ENCODE measurements at regions not wholly inside any gene's neighbourhood (a gene's known extent, or its start where the extent isn't known, plus 50 kb on each side); places are given as distances from the start of the nearest gene placed in this dataset.
"Not testable (repeated sequence)": the region's sequence is repeated elsewhere in the genome, so short reads cannot be mapped to it uniquely, and the experiment has no call there.

- Histone ChIP-seq H3K9me3 (ENCODE audit: low read length) (no peaks in the 10 kb centered on the region), H3K4me2 (ENCODE audit: low read length) (no peak overlapping the region), H3K9me2 (replicated peaks; ENCODE audit: low read length) (no peaks in the 10 kb centered on the region), H3K36me3 (ENCODE audit: low read depth, low read length) (peaks cover 10% of the 10 kb centered on the region; the same call in 1 of the 2 replicates), H4K20me1 (ENCODE audit: low read length) (no peaks in the 10 kb centered on the region), H3K27ac (ENCODE audit: low read length) (no peak overlapping the region), H2AFZ (ENCODE audit: low read length) (no peak overlapping the region), H3K9ac (ENCODE audit: low read length) (no peak overlapping the region), H3K27me3 (ENCODE audit: low read length) (no peaks in the 10 kb centered on the region), H3K4me3 (ENCODE audit: low read length) (no peak overlapping the region), H3K4me1 (ENCODE audit: insufficient read depth, low read length) (no peaks in the 10 kb centered on the region), H3K79me2 (ENCODE audit: low read length) (no peaks in the 10 kb centered on the region), H3F3A (ENCODE audit: low read length, unreplicated experiment) (no peaks in the 10 kb centered on the region)
- TF ChIP-seq CTCF (conservative IDR thresholded peaks at IDR 0.05; ENCODE audit: low read depth, low read length) (no peak), EZH2 (IDR thresholded peaks at IDR 0.05; ENCODE audit: low read length, unreplicated experiment) (no peak), EZH2phosphoT487 (IDR thresholded peaks at IDR 0.05; ENCODE audit: borderline replicate concordance, low read length) (no peak)
- DNase-seq (no peak), ATAC-seq (no peak)
- intact Hi-C loops (cut with micrococcal nuclease), result no loop called here
- no TSS peak for BruUV-seq (replicated peaks)
- POLR2A ChIA-PET (ENCODE audit: unreplicated experiment), result no interaction called here
- CTCF ChIA-PET, result no interaction called here
These were observed 62.1 kb downstream of the DOP1B start for GRCh38 chr21:36218691-36219090.

GRCh38 chr21:36223451-36223850, 66.8 kb downstream of the DOP1B start:
- Histone ChIP-seq H3K9me2 (replicated peaks; ENCODE audit: low read length) (no peaks in the 10 kb centered on the region), H3K4me3 (ENCODE audit: low read length) (no peak overlapping the region), H3K9ac (ENCODE audit: low read length) (no peak overlapping the region), H3K4me2 (ENCODE audit: low read length) (no peak overlapping the region), H3K4me1 (ENCODE audit: insufficient read depth, low read length) (no peaks in the 10 kb centered on the region), H3K36me3 (ENCODE audit: low read depth, low read length) (0 out of 2 replicates have a peak, but pooled peaks cover 6% of the 10 kb centered on the region), H3K27ac (ENCODE audit: low read length) (no peak overlapping the region), H3K9me3 (ENCODE audit: low read length) (no peaks in the 10 kb centered on the region), H3F3A (ENCODE audit: low read length, unreplicated experiment) (no peaks in the 10 kb centered on the region), H4K20me1 (ENCODE audit: low read length) (no peaks in the 10 kb centered on the region), H3K79me2 (ENCODE audit: low read length) (no peaks in the 10 kb centered on the region), H2AFZ (ENCODE audit: low read length) (no peak overlapping the region), H3K27me3 (ENCODE audit: low read length) (no peaks in the 10 kb centered on the region)
- intact Hi-C loops (cut with micrococcal nuclease), result no loop called here
- BruUV-seq (replicated peaks), result no TSS peak
- POLR2A ChIA-PET (ENCODE audit: unreplicated experiment), result no interaction called here
- CTCF ChIA-PET, result no interaction called here
- DNase-seq (no peak), ATAC-seq (no peak)
- TF ChIP-seq EZH2 (IDR thresholded peaks at IDR 0.05; ENCODE audit: low read length, unreplicated experiment) (no peak), CTCF (conservative IDR thresholded peaks at IDR 0.05; ENCODE audit: low read depth, low read length) (no peak), EZH2phosphoT487 (IDR thresholded peaks at IDR 0.05; ENCODE audit: borderline replicate concordance, low read length) (no peak)

GRCh38 chr21:36229181-36229580, 72.6 kb downstream of the DOP1B start:
- Histone ChIP-seq H3K27me3 (ENCODE audit: low read length) (no peaks in the 10 kb centered on the region), H3K4me1 (ENCODE audit: insufficient read depth, low read length) (peaks cover 7% of the 10 kb centered on the region), H3K9ac (ENCODE audit: low read length) (no peak overlapping the region), H3K9me3 (ENCODE audit: low read length) (no peaks in the 10 kb centered on the region), H3K4me2 (ENCODE audit: low read length) (no peak overlapping the region), H3K36me3 (ENCODE audit: low read depth, low read length) (peaks cover 7% of the 10 kb centered on the region; the same call in 1 of the 2 replicates), H3F3A (ENCODE audit: low read length, unreplicated experiment) (no peaks in the 10 kb centered on the region), H3K9me2 (replicated peaks; ENCODE audit: low read length) (no peaks in the 10 kb centered on the region), H3K79me2 (ENCODE audit: low read length) (no peaks in the 10 kb centered on the region), H3K27ac (ENCODE audit: low read length) (no peak overlapping the region), H4K20me1 (ENCODE audit: low read length) (no peaks in the 10 kb centered on the region), H2AFZ (ENCODE audit: low read length) (no peak overlapping the region), H3K4me3 (ENCODE audit: low read length) (no peak overlapping the region)
- intact Hi-C loops (cut with micrococcal nuclease), result no loop called here
- CTCF ChIA-PET, result no interaction called here
- POLR2A ChIA-PET (ENCODE audit: unreplicated experiment), result no interaction called here
- no TSS peak for BruUV-seq (replicated peaks)
- ATAC-seq (no peak), DNase-seq (no peak)
- TF ChIP-seq EZH2 (IDR thresholded peaks at IDR 0.05; ENCODE audit: low read length, unreplicated experiment) (no peak), CTCF (conservative IDR thresholded peaks at IDR 0.05; ENCODE audit: low read depth, low read length) (no peak), EZH2phosphoT487 (IDR thresholded peaks at IDR 0.05; ENCODE audit: borderline replicate concordance, low read length) (no peak)

DNA sequence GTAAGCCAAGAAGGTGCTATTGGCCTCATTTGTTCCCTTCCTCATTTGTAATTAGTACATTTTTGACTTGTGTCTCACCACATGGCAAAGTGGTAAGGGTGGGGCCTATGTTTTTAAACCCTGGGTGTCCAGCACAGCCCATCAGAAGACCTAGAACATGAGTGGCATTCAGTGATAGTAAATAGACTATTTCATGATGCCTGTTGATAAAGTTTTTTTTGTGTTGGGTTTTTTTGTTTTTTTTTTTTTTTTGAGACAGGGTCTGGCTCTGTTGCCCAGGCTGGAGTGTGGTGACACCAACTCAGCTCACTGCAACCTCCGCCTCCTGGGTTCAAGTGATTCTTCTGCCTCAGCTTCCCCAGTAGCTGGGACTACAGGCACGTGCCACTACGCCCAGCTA, 74.8 kb downstream of the DOP1B start:
- H3K9me2 ChIP-seq (replicated peaks; ENCODE audit: low read length); ATAC-seq; POLR2A ChIA-PET (ENCODE audit: unreplicated experiment): not testable (repeated sequence)

More for the DNA sequence above, 74.8 kb downstream of the DOP1B start:
- H3K27me3 ChIP-seq (ENCODE audit: low read length); H3K9me3 ChIP-seq (ENCODE audit: low read length); intact Hi-C loops (cut with micrococcal nuclease); H3K79me2 ChIP-seq (ENCODE audit: low read length); DNase-seq; H3K4me3 ChIP-seq (ENCODE audit: low read length); H3K36me3 ChIP-seq (ENCODE audit: low read depth, low read length); H2AFZ ChIP-seq (ENCODE audit: low read length); H4K20me1 ChIP-seq (ENCODE audit: low read length); H3F3A ChIP-seq (ENCODE audit: low read length, unreplicated experiment); H3K27ac ChIP-seq (ENCODE audit: low read length); H3K4me2 ChIP-seq (ENCODE audit: low read length); BruUV-seq (replicated peaks); H3K9ac ChIP-seq (ENCODE audit: low read length): not testable (repeated sequence)
- CTCF ChIA-PET, result interaction anchor here (0.6 kb wide), 1 partner anchor 103 kb away, joined by 3 read pairs; no protein-coding TSS in a partner anchor
- peaks cover 14% of the 10 kb centered on the region for H3K4me1 ChIP-seq (ENCODE audit: insufficient read depth, low read length)
